HG03439 (cell line): ENCODE measurements at regions not wholly inside any gene's neighbourhood (a gene's known extent, or its start where the extent isn't known, plus 50 kb on each side); places are given as distances from the start of the nearest gene placed in this dataset.

ENCODE experiments used
- ATAC-seq: cut with Tn5 transposase; IDR thresholded peaks from one replicate; pipeline ENCODE4 v1.9.1; 2021; ENCODE audit warnings: mild to moderate bottlenecking, moderate library complexity; ENCODE audit not compliant: unreplicated experiment

DNA sequence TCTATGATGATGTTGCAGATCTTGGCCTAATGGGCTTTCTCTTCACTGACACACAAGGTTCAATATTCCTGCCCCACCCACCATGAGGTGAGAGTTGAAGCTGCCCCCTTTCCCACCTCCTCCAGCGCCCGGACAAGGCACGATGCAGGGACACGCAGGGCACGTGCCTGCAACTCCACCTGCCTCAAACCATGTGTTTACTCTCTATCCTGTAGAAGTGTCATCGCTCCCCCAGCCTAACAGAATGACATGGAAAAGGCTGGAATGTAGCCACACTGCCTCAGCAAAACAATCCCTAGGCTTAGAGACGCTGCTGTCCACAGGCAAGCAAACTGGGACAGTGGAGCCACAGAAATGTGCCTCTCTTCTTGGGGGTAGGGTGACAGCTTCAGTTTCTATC, 92.9 kb upstream of the SOD1 start:
- ATAC-seq, result no peak

DNA sequence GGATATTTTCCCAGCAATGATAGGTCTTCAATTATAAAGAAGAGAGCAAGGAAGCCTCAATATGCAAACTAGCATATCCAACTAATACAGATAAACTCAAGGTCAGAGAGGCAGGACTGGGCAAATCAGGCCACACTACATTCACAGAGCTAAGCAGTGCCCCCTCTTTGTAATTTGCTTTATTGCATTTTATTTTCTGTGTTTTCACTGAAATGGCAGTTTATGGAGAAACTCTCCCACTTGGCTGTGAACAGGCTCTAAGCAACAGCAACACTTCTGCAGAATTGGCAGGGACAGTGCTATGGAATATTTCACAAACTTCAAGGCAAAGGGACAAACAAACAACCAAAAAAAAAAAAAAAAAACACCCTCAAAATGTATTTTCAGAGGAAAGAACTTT, 93.4 kb upstream of the SOD1 start:
- ATAC-seq, result no peak

- ATAC-seq, result no peak
Measured at GRCh38 chr21:31564439-31564838, 95.1 kb upstream of the SOD1 start.

DNA sequence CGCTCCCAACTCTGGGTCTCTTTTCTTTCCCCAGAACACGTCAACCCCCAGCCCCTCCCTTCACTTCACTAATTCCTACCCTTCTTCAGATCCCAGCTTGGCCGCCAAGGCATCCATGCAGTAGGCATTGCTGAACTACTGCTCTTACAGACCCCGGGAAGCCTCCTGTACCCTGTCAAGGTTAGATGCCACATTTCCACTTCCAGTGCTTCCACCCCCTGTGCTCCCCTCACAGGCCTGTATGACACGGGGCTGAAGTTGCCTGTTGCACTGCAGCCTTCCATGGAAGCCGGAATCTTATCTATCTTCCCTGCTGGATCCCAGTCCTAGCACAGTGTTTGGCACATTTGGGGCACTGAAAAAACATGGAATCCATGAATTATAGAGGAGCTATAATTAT, 99.0 kb upstream of the SOD1 start:
- no peak for ATAC-seq

DNA sequence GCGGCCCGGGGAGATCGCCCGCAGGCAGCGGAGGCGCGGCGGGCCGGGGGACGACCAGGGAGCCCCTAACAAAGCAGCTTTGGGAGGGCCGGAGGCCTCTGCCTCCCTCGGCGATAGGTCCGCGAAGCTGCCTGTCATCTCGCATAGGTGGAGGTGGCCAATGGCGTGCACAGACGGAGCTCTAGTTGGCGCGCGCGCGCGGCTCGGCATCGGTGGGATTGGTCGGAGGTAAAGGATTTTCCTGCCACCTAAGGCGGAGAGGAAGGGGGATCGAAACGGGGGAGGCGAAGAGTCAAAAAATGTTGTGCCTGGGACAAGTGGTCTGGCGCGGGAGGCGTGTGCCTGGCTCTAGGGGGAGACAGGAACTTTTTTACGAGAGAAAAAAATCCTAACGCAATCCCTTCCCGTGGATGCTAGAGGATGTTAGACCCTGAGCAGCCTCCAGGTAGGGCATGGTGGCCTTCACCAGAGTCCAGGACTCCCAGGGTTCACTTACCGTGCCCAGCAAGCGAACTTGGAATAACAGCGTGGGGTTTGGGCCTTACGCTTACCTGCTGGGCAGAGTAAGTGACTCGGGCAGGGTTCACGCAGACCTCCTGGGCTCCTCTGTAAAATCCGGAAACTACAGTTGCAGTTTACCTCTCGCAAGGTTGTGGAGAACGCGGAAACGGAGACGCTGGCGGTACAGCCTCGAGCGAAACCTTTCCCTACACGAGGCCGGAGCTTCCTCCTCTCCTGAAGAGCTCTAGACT, 99.9 kb upstream of the SOD1 start:
- peak; percentile 89 for ATAC-seq

- peak; percentile 93 for ATAC-seq
Measured at GRCh38 chr21:31558962-31559367, 100.5 kb upstream of the SOD1 start.

- peak; percentile 10 for ATAC-seq
Measured at GRCh38 chr21:31558189-31558961, 101.1 kb upstream of the SOD1 start.

DNA sequence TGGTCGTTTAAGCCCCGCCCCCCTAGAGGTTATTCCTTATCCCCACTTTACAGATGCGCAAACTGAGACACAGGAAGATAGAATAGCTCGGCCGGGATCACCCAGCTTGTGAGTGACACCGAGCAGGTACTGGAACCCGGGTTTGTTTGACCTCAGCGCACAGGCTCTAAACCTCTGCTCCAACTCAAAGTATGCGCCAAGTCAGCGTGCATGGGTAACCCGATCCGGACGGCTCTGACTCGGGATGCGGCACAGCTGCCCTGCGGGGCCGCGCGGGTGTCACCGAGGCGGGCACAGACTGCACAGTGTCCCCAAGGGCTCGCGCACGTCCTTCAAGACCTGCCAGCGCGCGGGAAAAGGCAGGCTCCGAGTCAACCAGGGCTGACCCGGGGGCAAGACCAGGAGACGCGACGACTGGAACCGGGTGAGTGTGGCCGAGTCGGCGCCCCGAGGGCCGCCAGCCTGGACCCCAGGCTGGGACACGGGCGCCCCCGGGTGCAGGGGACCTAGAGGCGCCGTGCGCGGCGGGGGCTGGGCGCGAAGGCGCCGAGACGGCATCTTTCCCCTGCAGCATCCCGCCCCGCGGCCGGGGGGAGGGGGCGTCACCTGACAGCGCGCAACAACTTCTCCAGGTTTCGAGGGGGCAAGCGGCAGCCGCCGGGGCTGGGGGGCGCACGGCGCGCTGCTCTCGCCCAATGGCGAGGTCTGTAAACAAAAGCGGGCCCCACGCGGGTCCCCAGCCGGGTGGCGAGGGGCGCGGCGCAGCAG, 101.9 kb upstream of the SOD1 start:
- no peak for ATAC-seq

GRCh38 chr21:31556662-31557061, 102.8 kb upstream of the SOD1 start:
- no peak for ATAC-seq

DNA sequence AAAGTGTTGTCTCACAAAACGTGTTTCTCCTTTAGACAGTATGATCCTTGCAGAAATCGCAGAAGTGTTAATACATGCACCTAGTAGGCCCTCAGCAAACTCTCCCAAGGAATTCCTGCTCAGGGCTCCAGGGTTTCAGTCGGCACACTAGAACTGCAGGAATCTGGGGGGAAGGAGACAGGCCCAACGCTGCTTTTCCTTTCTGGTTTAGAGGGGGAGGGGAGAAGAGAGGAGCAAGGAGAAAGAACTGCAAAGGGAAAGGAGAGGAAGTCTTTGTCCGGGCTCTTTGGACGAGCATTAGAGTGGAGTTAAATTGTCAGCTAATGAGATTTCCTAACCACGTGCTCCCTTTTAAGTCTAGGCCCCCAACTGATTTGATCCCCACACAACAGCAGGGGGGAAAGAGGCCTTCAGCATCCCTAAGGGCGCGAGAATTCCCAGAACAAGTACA, 103.7 kb upstream of the SOD1 start:
- no peak for ATAC-seq

DNA sequence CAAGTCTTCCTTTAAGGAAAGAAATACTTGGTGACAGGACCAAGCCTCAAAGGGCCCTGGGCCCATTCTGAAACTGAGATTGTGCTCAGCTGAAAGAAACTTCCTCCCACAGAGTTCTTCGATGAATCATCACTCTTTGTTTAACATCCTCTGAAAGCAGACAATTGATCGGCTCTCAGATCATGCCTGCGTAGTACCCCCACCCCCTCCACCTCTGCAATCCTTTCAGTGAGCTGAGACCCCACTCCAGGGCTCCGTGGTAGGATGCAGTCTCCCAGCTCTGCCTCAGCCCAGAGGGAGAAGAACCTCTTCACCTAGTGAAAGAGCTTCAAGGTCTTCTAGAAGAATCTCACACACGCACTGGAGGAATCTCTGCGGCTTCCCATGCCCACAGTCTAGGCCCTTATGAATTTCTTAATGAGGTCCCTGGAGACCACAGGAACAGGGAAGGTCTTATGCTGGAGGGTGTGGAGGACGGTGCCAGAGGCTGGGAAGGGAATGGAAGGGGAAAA, 104.9 kb upstream of the SOD1 start:
- no peak for ATAC-seq

GRCh38 chr21:31553926-31554325, 105.6 kb upstream of the SOD1 start:
- ATAC-seq, result no peak

GRCh38 chr21:31553461-31553860, 106.0 kb upstream of the SOD1 start:
- ATAC-seq, result no peak

GRCh38 chr21:31552826-31553225, 106.7 kb upstream of the SOD1 start:
- no peak for ATAC-seq

GRCh38 chr21:31550070-31550469, 109.4 kb upstream of the SOD1 start:
- no peak for ATAC-seq

- no peak for ATAC-seq
Measured at GRCh38 chr21:31548688-31549087, 110.8 kb upstream of the SOD1 start.

DNA sequence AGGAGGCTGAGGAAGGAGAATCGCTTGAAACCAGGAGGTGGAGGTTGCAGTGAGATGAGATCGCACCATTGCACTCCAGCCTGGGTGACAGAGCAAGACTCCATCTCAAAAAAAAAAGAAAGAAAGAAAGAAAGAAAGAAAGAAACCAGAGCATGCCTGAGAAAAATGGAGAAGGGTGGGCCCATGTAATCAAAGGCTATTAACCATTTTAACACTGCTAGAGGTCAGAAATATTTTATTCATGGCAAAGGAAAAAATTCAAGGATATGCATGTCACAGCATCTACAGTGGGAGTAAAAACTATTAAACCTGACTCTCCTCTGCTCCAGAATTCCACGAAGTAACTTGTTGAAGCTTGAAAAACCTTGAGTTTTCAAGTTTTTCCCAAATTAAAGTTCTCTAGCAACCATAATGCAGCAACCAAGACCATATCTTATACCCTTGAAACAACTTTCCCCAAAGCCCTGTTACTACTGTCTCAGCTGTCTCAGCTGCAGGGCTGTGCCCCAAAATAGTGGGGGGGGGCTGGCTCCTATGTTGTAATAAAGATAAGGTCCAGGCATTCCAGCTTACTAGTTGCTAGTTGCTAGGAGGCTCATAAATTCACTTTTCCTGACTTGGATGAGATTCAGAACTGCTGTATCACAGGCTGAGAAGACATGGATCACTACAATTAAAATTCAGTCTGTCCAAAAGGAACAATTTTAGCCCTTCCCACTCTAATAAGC, 112.9 kb upstream of the SOD1 start:
- ATAC-seq, result no peak

DNA sequence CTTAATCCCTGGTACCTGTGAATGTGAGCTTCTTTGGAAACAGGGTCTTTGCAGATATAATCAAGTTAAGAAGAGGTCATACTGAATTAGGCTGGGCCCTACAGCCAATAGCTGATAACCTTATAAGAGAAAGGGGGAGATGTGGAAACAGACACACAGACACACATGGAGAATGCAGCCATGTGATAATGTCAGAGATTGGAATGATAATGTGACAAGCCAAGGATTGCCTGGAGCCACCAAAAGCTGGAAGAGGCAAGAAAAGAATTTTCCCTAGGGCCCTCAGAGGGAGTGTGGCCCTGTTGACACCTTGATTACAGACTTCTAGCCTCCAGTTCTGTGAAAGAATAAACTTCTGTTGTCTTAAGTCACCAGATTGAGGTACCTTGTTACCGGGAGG, 114.5 kb upstream of the SOD1 start:
- ATAC-seq, result no peak

DNA sequence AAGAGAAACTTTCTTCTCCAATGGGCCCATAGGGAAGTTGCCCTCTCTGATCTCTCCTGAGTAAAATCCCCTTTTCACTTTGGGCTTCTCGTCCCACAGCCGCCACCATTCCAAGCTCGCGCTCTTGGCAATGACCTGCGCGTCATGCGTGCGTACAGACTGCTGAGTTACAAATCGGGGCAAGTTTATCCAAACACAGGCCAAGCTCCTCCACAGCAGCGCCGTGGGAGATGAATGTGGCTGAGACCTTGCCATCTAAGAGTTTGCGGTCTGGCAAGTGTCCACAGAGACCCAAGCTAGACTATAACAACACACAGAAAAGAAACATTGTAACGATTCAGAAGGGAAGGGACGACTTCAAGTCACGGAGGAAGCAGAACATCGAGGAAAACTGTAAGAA, 116.3 kb upstream of the SOD1 start:
- no peak for ATAC-seq

GRCh38 chr21:31538816-31539215, 120.7 kb upstream of the SOD1 start:
- no peak for ATAC-seq
